ENCODE measurements at regions not wholly inside any gene's neighbourhood (a gene's known extent, or its start where the extent isn't known, plus 50 kb on each side); places are given as distances from the start of the nearest gene placed in this dataset.

GRCh38 chr21:22961258-22961657 is 1963.0 kb downstream of the NCAM2 start:
- TF ChIP-seq POLR2A (IDR thresholded peaks at IDR 0.05), result no peak
- TF ChIP-seq CTCF (IDR thresholded peaks at IDR 0.05), result no peak

Data from right lobe of liver (tissue), 4 donors.